ENCODE measurements at regions not wholly inside any gene's neighbourhood (a gene's known extent, or its start where the extent isn't known, plus 50 kb on each side); places are given as distances from the start of the nearest gene placed in this dataset.

DNA sequence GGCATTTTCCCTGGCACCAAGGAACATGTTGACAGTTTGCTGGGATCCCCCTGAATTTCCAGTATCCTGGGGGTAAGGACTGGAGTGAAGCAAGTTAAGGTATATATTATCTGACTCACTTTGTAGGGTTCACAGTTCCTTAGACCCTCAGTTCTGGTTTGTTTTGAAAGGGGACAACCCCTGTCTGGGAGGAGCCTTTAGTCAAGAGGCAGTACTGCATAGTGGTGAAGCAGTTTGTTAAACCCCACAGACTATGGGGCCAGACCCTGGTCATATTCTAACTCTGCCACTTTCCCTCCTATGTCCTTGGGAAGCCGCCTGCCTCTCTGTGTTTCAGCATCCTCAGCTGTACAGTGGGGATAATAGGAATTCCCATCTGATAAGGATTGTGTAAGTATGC lies 145.5 kb upstream of the ZFHX3 start:
- Histone ChIP-seq H3K9ac (ENCODE audit: insufficient read depth in 1 of 2, low read length in 2 of 2) (no peak overlapping the region), H3K36me3 (ENCODE audit: control insufficient read depth in 4 of 4, insufficient read depth in 4 of 4, low read length in 4 of 4) (no peaks in the 10 kb centered on the region), H3K27me3 (ENCODE audit: control insufficient read depth in 3 of 3, insufficient read depth in 3 of 3, low read length in 2 of 3) (no peaks in the 10 kb centered on the region), H3K4me3 (no peak overlapping the region), H3K27ac (ENCODE audit: low read depth in 1 of 2, low read length in 1 of 2) (no peak overlapping the region), H3K9me3 (ENCODE audit: control insufficient read depth in 4 of 4, insufficient read depth in 3 of 4, low read length in 3 of 4) (no peaks in the 10 kb centered on the region), H3K4me1 (ENCODE audit: control insufficient read depth in 5 of 5, insufficient read depth in 5 of 5, low read length in 5 of 5) (peaks cover 0 to 5% (median 0%) of the 10 kb centered on the region in 5 donors)
- DNase-seq (no peak), ATAC-seq (ENCODE audit: insufficient read depth, low FRiP score) (no peak)
- TF ChIP-seq, protein P1, sequence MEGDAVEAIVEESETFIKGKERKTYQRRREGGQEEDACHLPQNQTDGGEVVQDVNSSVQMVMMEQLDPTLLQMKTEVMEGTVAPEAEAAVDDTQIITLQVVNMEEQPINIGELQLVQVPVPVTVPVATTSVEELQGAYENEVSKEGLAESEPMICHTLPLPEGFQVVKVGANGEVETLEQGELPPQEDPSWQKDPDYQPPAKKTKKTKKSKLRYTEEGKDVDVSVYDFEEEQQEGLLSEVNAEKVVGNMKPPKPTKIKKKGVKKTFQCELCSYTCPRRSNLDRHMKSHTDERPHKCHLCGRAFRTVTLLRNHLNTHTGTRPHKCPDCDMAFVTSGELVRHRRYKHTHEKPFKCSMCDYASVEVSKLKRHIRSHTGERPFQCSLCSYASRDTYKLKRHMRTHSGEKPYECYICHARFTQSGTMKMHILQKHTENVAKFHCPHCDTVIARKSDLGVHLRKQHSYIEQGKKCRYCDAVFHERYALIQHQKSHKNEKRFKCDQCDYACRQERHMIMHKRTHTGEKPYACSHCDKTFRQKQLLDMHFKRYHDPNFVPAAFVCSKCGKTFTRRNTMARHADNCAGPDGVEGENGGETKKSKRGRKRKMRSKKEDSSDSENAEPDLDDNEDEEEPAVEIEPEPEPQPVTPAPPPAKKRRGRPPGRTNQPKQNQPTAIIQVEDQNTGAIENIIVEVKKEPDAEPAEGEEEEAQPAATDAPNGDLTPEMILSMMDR (IDR thresholded peaks at IDR 0.05; ENCODE audit: control extremely low read depth, extremely low read depth) = no peak
- WGBS, 2 donors = 96 to 100% methylated on average over 1 of the region's 1 CpG

DNA sequence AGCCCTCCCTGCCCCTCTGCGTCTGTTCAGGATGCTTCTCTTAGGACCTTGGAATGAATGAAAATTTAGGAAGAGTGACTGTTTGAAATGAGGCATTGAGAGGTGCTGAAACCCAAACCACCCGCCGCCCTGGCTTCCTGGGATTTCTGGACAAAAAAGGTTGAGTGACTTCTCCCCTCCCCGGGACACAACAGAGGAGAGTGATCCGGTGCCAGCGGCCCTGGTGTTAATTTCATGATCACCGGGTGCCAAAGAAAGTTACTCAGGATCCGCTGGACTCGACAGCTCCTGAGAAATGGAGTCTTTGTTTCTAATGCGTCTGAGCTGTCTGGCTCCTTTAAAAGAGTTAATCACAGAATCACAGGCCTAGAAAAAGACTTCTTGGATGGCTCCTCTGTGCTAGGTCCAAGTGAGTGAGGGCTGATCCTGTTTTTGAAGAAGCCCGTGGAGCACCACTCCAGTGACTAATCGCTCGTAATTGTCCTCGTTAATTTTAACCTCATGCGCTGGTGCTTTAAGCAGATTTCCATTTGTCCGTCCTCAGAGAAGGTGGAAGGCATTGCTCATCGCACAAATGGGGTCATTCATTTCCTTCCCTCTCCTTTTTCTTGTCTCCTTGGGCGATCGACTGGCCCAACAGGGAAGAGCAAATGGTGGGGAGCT lies 144.4 kb upstream of the ZFHX3 start:
- H3K27ac ChIP-seq (ENCODE audit: low read depth in 1 of 2, low read length in 1 of 2) = no peak overlapping the region
- H3K9me3 ChIP-seq (ENCODE audit: control insufficient read depth in 4 of 4, insufficient read depth in 3 of 4, low read length in 3 of 4) = no peaks in the 10 kb centered on the region
- no peak for ATAC-seq (ENCODE audit: insufficient read depth, low FRiP score)
- 88 to 90% methylated on average over 19 of the region's 19 CpGs for WGBS, 2 donors
- H3K4me1 ChIP-seq (ENCODE audit: control insufficient read depth in 5 of 5, insufficient read depth in 5 of 5, low read length in 5 of 5) = peaks cover 0 to 8% (median 0%) of the 10 kb centered on the region in 5 donors
- DNase-seq = no peak
- H3K9ac ChIP-seq (ENCODE audit: insufficient read depth in 1 of 2, low read length in 2 of 2) = no peak overlapping the region
- no peaks in the 10 kb centered on the region for H3K36me3 ChIP-seq (ENCODE audit: control insufficient read depth in 4 of 4, insufficient read depth in 4 of 4, low read length in 4 of 4)
- TF ChIP-seq, protein P1 (IDR thresholded peaks at IDR 0.05; ENCODE audit: control extremely low read depth, extremely low read depth) = no peak
- H3K4me3 ChIP-seq = no peak overlapping the region
- H3K27me3 ChIP-seq (ENCODE audit: control insufficient read depth in 3 of 3, insufficient read depth in 3 of 3, low read length in 2 of 3) = no peaks in the 10 kb centered on the region

- TF ChIP-seq, protein P1 (IDR thresholded peaks at IDR 0.05; ENCODE audit: control extremely low read depth, extremely low read depth) = no peak
Measured at GRCh38 chr16:73191660-73192046, 143.7 kb upstream of the ZFHX3 start.

More at GRCh38 chr16:73191660-73192046, 143.7 kb upstream of the ZFHX3 start:
- H3K4me1 ChIP-seq (ENCODE audit: control insufficient read depth in 5 of 5, insufficient read depth in 5 of 5, low read length in 5 of 5) = peaks cover 0 to 15% (median 0%) of the 10 kb centered on the region in 5 donors
- H3K4me3 ChIP-seq = no peak overlapping the region
- no peaks in the 10 kb centered on the region for H3K36me3 ChIP-seq (ENCODE audit: control insufficient read depth in 4 of 4, insufficient read depth in 4 of 4, low read length in 4 of 4)
- WGBS, 2 donors = 78 to 85% methylated on average over 8 of the region's 8 CpGs
- no peaks in the 10 kb centered on the region for H3K27me3 ChIP-seq (ENCODE audit: control insufficient read depth in 3 of 3, insufficient read depth in 3 of 3, low read length in 2 of 3)
- DNase-seq (no peak), ATAC-seq (ENCODE audit: insufficient read depth, low FRiP score) (no peak)
- no peaks in the 10 kb centered on the region for H3K9me3 ChIP-seq (ENCODE audit: control insufficient read depth in 4 of 4, insufficient read depth in 3 of 4, low read length in 3 of 4)
- H3K27ac ChIP-seq (ENCODE audit: low read depth in 1 of 2, low read length in 1 of 2) = no peak overlapping the region
- H3K9ac ChIP-seq (ENCODE audit: insufficient read depth in 1 of 2, low read length in 2 of 2) = no peak overlapping the region

Measured in lung (tissue), 11 donors.